K562 (cell line): ENCODE measurements at regions not wholly inside any gene's neighbourhood (a gene's known extent, or its start where the extent isn't known, plus 50 kb on each side); places are given as distances from the start of the nearest gene placed in this dataset.

Experiments
- ATAC-seq: fragments of 200-7000 bp; cut with Tn5 transposase; 3 replicates; pipeline ENCODE4 v1.9.1; 2020; ENCODE audit warnings: moderate library complexity
- BruUV-seq: library from RNA; stranded (reverse); fragments of 400-500 nt; replicated peaks from 2 replicates; lab custom pipeline; 2021; lab: Mats Ljungman, UMichigan
- CTCF ChIA-PET: fragments of 300-600 bp; formaldehyde crosslinking; extraction: SDS; loops from one replicate; lab custom pipeline; 2021; ENCODE audit warnings: low intra/inter-chr PET ratio; lab: Yijun Ruan, JAX
- POLR2A ChIA-PET: fragments of 300-600, 350-650 bp; sonication (Branson Sonifier 250); formaldehyde crosslinking; extraction: SDS; loops from one replicate; lab custom pipeline; 2021; ENCODE audit warnings: antibody characterized with exemption, inconsistent platforms; lab: Yijun Ruan, JAX
- DNase-seq, 4 experiments: peaks; one replicate each; pipeline versions ENCODE4 v3.0.0 to v3.0.0-alpha.2; 2011 to 2018; ENCODE audit warnings: low spot score in 3 of 4, mixed read lengths in 3 of 4; ENCODE audit errors: extremely low read depth in 1 of 4
- FAIRE-seq: peaks from 2 replicates; lab custom pipeline; 2011; peaks lifted over from hg19 to GRCh38; lab: Jason Lieb, UNC
- H2AFZ ChIP-seq: 2 replicates; pipeline ENCODE4 v1.6.0; 2011; ENCODE audit warnings: low read depth, low read length, control low read depth, inconsistent platforms
- H3K27ac ChIP-seq: fragments of 200-600 bp; 3 replicates; pipeline ENCODE4 v1.8.0; 2011; ENCODE audit warnings: low read depth, mild to moderate bottlenecking, control low read depth, inconsistent platforms, low read length, moderate library complexity, mixed read lengths; ENCODE audit errors: extremely low read depth
- H3K27me3 ChIP-seq, 2 experiments: fragments of 300-600 bp in 1 of 2; 2 replicates in 1 of 2; 3 replicates in 1 of 2; pipeline versions ENCODE4 v1.6.0 to v1.8.0; 2011; ENCODE audit warnings: inconsistent platforms in 2 of 2, low read length in 2 of 2, mild to moderate bottlenecking in 1 of 2, mixed read lengths in 1 of 2, moderate library complexity in 1 of 2; ENCODE audit not compliant: control insufficient read depth in 2 of 2, insufficient read depth in 2 of 2
- H3K36me3 ChIP-seq: fragments of 300-600 bp; 3 replicates; pipeline ENCODE4 v1.8.0; 2011; ENCODE audit warnings: mild to moderate bottlenecking, low read length, inconsistent platforms; ENCODE audit not compliant: control insufficient read depth, insufficient read depth
- H3K4me1 ChIP-seq, 2 experiments: fragments of 200-600 bp in 1 of 2; replicated peaks in 1 of 2; 2 replicates in 1 of 2; 3 replicates in 1 of 2; pipeline versions ENCODE4 v1.5.1 to v1.8.0; 2011; ENCODE audit warnings: inconsistent platforms in 2 of 2, low read length in 2 of 2, mild to moderate bottlenecking in 1 of 2, mixed read lengths in 1 of 2, moderate library complexity in 1 of 2; ENCODE audit not compliant: control insufficient read depth in 2 of 2, insufficient read depth in 2 of 2
- H3K4me2 ChIP-seq: 2 replicates; pipeline ENCODE4 v1.6.1; 2011; ENCODE audit warnings: low read length, control low read depth, inconsistent platforms, mixed read lengths; ENCODE audit not compliant: insufficient read depth
- H3K4me3 ChIP-seq: fragments of 200-600 bp; sonication (generic), shearing (Covaris generic); 2 replicates; pipeline ENCODE4 v1.5.1; 2016; ENCODE audit warnings: control low read depth, inconsistent platforms
- H3K79me2 ChIP-seq: fragments of 200-600 bp; 3 replicates; pipeline ENCODE4 v1.8.0; 2011; ENCODE audit warnings: low read length, inconsistent platforms; ENCODE audit not compliant: control insufficient read depth, insufficient read depth
- H3K9ac ChIP-seq, 2 experiments: 2 replicates each; pipeline versions ENCODE4 v1.6.0 to v1.6.1; 2011; ENCODE audit warnings: low read depth in 2 of 2, low read length in 2 of 2, control low read depth in 1 of 2, inconsistent platforms in 1 of 2, mild to moderate bottlenecking in 1 of 2, mixed read lengths in 1 of 2; ENCODE audit not compliant: insufficient read depth in 1 of 2
- H3K9me1 ChIP-seq: one replicate; pipeline ENCODE4 v1.6.0; 2011; ENCODE audit warnings: inconsistent platforms, mild to moderate bottlenecking, low read length, moderate library complexity; ENCODE audit not compliant: control insufficient read depth, insufficient read depth
- H3K9me3 ChIP-seq: replicated peaks from 2 replicates; pipeline ENCODE4 v1.5.1; 2011; ENCODE audit warnings: low read depth, low read length, inconsistent platforms; ENCODE audit not compliant: control insufficient read depth, insufficient read depth
- H4K20me1 ChIP-seq: replicated peaks from 2 replicates; pipeline ENCODE4 v1.6.1; 2011; ENCODE audit warnings: low read length, inconsistent platforms, mixed read lengths; ENCODE audit not compliant: control insufficient read depth, insufficient read depth
- HDGF ChIP-seq: fragments of 450-650 bp; IDR thresholded peaks from 2 replicates; pipeline ENCODE4 v1.6.1; 2016
- JUND ChIP-seq, 2 experiments: IDR thresholded peaks; 2 replicates in 1 of 2; 3 replicates in 1 of 2; pipeline ENCODE4 v1.6.1; 2011; ENCODE audit warnings: borderline replicate concordance in 2 of 2, low read depth in 2 of 2, low read length in 2 of 2, improper control_type of control experiment in 1 of 2, missing biosample characterization in 1 of 2, missing genetic modification characterization in 1 of 2, missing genetic modification reagents in 1 of 2
- SAFB ChIP-seq: fragments of 200-400 bp; formaldehyde crosslinking; IDR thresholded peaks from 2 replicates; pipeline ENCODE4 v1.6.1; 2017; ENCODE audit warnings: low read depth, low read length, borderline replicate concordance
- TCF3 ChIP-seq: sonication (generic); formaldehyde crosslinking; IDR thresholded peaks from 2 replicates; pipeline ENCODE4 v1.4.0; 2020; ENCODE audit warnings: mild to moderate bottlenecking, missing genetic modification reagents
- ZC3H8 ChIP-seq: fragments of 450-650 bp; IDR thresholded peaks from 2 replicates; pipeline ENCODE4 v1.6.1; 2017
- WGBS: fragments of 100-300 bp; shearing (Covaris generic); methylation state at CpG from one replicate; pipeline ENCODE4 v1.1.6; 2016; ENCODE audit warnings: low coverage, mixed read lengths; ENCODE audit not compliant: insufficient coverage; ENCODE audit errors: missing lambda C conversion rate; 5-methylcytosine and 5-hydroxymethylcytosine counted together
- in situ Hi-C: fragments of 300-500 bp; cut with MboI; formaldehyde crosslinking; loops from 4 replicates; pipeline ENCODE4 v1.15.0; 2018; ENCODE audit warnings: inconsistent platforms, mixed read lengths
- intact Hi-C: fragments of 100-400 bp; cut with micrococcal nuclease; formaldehyde crosslinking; loops from 2 replicates; pipeline ENCODE4 v1.14.2; 2022
- TF ChIP-seq, protein P1 (sequence below): IDR thresholded peaks from 3 replicates; pipeline ENCODE4 v1.6.1; 2011; ENCODE audit warnings: borderline replicate concordance, mild to moderate bottlenecking, moderate library complexity; ENCODE audit not compliant: insufficient read length; ENCODE audit errors: extremely low read depth

GRCh38 chr12:43111608-43112007 lies 440.4 kb downstream of the ADAMTS20 start:
- Histone ChIP-seq H3K4me3 (no peak overlapping the region), H3K9me1 (no peaks in the 10 kb centered on the region), H3K27me3 (no peaks in the 10 kb centered on the region), H3K4me2 (no peak overlapping the region), H2AFZ (no peak overlapping the region), H3K79me2 (no peaks in the 10 kb centered on the region), H4K20me1 (no peaks in the 10 kb centered on the region), H3K36me3 (no peaks in the 10 kb centered on the region), H3K9ac (no peak overlapping the region), H3K9me3 (no peaks in the 10 kb centered on the region; the same call in 1 of the 2 replicates), H3K27ac (no peak overlapping the region), H3K4me1 (no peaks in the 10 kb centered on the region)
- TF ChIP-seq, protein P1, sequence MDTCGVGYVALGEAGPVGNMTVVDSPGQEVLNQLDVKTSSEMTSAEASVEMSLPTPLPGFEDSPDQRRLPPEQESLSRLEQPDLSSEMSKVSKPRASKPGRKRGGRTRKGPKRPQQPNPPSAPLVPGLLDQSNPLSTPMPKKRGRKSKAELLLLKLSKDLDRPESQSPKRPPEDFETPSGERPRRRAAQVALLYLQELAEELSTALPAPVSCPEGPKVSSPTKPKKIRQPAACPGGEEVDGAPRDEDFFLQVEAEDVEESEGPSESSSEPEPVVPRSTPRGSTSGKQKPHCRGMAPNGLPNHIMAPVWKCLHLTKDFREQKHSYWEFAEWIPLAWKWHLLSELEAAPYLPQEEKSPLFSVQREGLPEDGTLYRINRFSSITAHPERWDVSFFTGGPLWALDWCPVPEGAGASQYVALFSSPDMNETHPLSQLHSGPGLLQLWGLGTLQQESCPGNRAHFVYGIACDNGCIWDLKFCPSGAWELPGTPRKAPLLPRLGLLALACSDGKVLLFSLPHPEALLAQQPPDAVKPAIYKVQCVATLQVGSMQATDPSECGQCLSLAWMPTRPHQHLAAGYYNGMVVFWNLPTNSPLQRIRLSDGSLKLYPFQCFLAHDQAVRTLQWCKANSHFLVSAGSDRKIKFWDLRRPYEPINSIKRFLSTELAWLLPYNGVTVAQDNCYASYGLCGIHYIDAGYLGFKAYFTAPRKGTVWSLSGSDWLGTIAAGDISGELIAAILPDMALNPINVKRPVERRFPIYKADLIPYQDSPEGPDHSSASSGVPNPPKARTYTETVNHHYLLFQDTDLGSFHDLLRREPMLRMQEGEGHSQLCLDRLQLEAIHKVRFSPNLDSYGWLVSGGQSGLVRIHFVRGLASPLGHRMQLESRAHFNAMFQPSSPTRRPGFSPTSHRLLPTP = no peak
- TF ChIP-seq ZC3H8 (no peak), JUND (IDR thresholded peaks at IDR 0.05; ENCODE audit: borderline replicate concordance, low read depth, low read length) (no peak), JUND (tag; IDR thresholded peaks at IDR 0.05; ENCODE audit: borderline replicate concordance, low read depth, low read length) (no peak), SAFB (no peak), HDGF (no peak), TCF3 (peak; percentile 26; the same call in 1 of the 2 replicates)
- intact Hi-C loops (no loop called here), in situ Hi-C loops (no loop called here)
- no peak for ATAC-seq
- POLR2A ChIA-PET = no interaction called here
- FAIRE-seq = no peak
- CTCF ChIA-PET = no interaction called here
- no TSS peak for BruUV-seq
- no peak for DNase-seq
- 0% methylated on average over 6 of the region's 6 CpGs for WGBS
